ENCODE measurements at regions not wholly inside any gene's neighbourhood (a gene's known extent, or its start where the extent isn't known, plus 50 kb on each side); places are given as distances from the start of the nearest gene placed in this dataset.

GRCh38 chr16:77562497-77562896 lies 127.7 kb upstream of the ADAMTS18 start:
- DNase-seq (ENCODE audit: extremely low read depth, low read depth): no peak
- no peak overlapping the region for H3K4me3 ChIP-seq (replicated peaks; ENCODE audit: low read depth, low read length)
- TF ChIP-seq CTCF (IDR thresholded peaks at IDR 0.05; ENCODE audit: low read depth, low read length, missing control alignments): no peak

- no peak for TF ChIP-seq CTCF (IDR thresholded peaks at IDR 0.05; ENCODE audit: low read depth, low read length, missing control alignments)
- no peak for DNase-seq (ENCODE audit: extremely low read depth, low read depth)
- H3K4me3 ChIP-seq (replicated peaks; ENCODE audit: low read depth, low read length): no peak overlapping the region
Measured at GRCh38 chr16:77564791-77565390, 130.1 kb upstream of the ADAMTS18 start.

- no peak overlapping the region for H3K4me3 ChIP-seq (replicated peaks; ENCODE audit: low read depth, low read length)
- TF ChIP-seq CTCF (IDR thresholded peaks at IDR 0.05; ENCODE audit: low read depth, low read length, missing control alignments): no peak
- DNase-seq (ENCODE audit: extremely low read depth, low read depth): no peak
Measured at GRCh38 chr16:77569406-77569805, 134.6 kb upstream of the ADAMTS18 start.

- DNase-seq (ENCODE audit: extremely low read depth, low read depth): no peak
- no peak overlapping the region for H3K4me3 ChIP-seq (replicated peaks; ENCODE audit: low read depth, low read length)
- TF ChIP-seq CTCF (IDR thresholded peaks at IDR 0.05; ENCODE audit: low read depth, low read length, missing control alignments): no peak
Measured at GRCh38 chr16:77570574-77570973, 135.7 kb upstream of the ADAMTS18 start.

GRCh38 chr16:77571115-77571862 lies 136.5 kb upstream of the ADAMTS18 start:
- DNase-seq (ENCODE audit: extremely low read depth, low read depth): no peak
- TF ChIP-seq CTCF (IDR thresholded peaks at IDR 0.05; ENCODE audit: low read depth, low read length, missing control alignments): no peak
- no peak overlapping the region for H3K4me3 ChIP-seq (replicated peaks; ENCODE audit: low read depth, low read length)

GRCh38 chr16:77574867-77575624 lies 140.2 kb upstream of the ADAMTS18 start:
- TF ChIP-seq CTCF (IDR thresholded peaks at IDR 0.05; ENCODE audit: low read depth, low read length, missing control alignments): no peak
- H3K4me3 ChIP-seq (replicated peaks; ENCODE audit: low read depth, low read length): no peak overlapping the region
- DNase-seq (ENCODE audit: extremely low read depth, low read depth): no peak

Measured in HFF-Myc (cell line).